ENCODE measurements at regions not wholly inside any gene's neighbourhood (a gene's known extent, or its start where the extent isn't known, plus 50 kb on each side); places are given as distances from the start of the nearest gene placed in this dataset.

GRCh38 chr10:84685047-84685660, 356.8 kb downstream of the CCSER2 start:
- Histone ChIP-seq H3K9ac (no peak overlapping the region), H3K4me2 (no peak overlapping the region), H3K4me1 (no peaks in the 10 kb centered on the region), H3K36me3 (no peaks in the 10 kb centered on the region), H3K9me3 (replicated peaks in 1 of 11) (peaks cover 11 to 21% (median 14%) of the 10 kb centered on the region in 11 experiments; a peak in 19 of 22 replicates), H4K20me1 (no peaks in the 10 kb centered on the region), H3K27ac (no peak overlapping the region), H3K4me3 (no peak overlapping the region), H3K27me3 (no peaks in the 10 kb centered on the region)
- no peak for TF ChIP-seq Cebpa-rat (IDR thresholded peaks at IDR 0.05)

- H3K27ac ChIP-seq: no peak overlapping the region
- H3K9me3 ChIP-seq (replicated peaks in 1 of 11): peaks cover 12 to 25% (median 18%) of the 10 kb centered on the region in 11 experiments
- H3K4me1 ChIP-seq: no peaks in the 10 kb centered on the region
- no peak overlapping the region for H3K4me2 ChIP-seq
- H4K20me1 ChIP-seq: no peaks in the 10 kb centered on the region
- H3K36me3 ChIP-seq: 0 out of 22 replicates have a peak, but pooled peaks cover 0 to 3% (median 0%) of the 10 kb centered on the region in 11 experiments
- H3K4me3 ChIP-seq: no peak overlapping the region
- H3K27me3 ChIP-seq: no peaks in the 10 kb centered on the region
- TF ChIP-seq Cebpa-rat (IDR thresholded peaks at IDR 0.05): no peak
- H3K9ac ChIP-seq: no peak overlapping the region
Observed at GRCh38 chr10:84693006-84693405, 364.6 kb downstream of the CCSER2 start.

GRCh38 chr10:84695902-84696301, 367.5 kb downstream of the CCSER2 start:
- Histone ChIP-seq H4K20me1 (no peaks in the 10 kb centered on the region), H3K36me3 (0 out of 22 replicates have a peak, but pooled peaks cover 0 to 3% (median 0%) of the 10 kb centered on the region in 11 experiments), H3K27me3 (no peaks in the 10 kb centered on the region), H3K4me1 (no peaks in the 10 kb centered on the region), H3K27ac (no peak overlapping the region), H3K4me3 (no peak overlapping the region), H3K9me3 (replicated peaks in 1 of 11) (peaks cover 12 to 25% (median 18%) of the 10 kb centered on the region in 11 experiments), H3K9ac (no peak overlapping the region), H3K4me2 (no peak overlapping the region)
- TF ChIP-seq Cebpa-rat (IDR thresholded peaks at IDR 0.05): no peak

- no peak overlapping the region for H3K4me2 ChIP-seq
- TF ChIP-seq Cebpa-rat (IDR thresholded peaks at IDR 0.05): no peak
- H3K4me1 ChIP-seq: no peaks in the 10 kb centered on the region
- H3K27ac ChIP-seq: no peak overlapping the region
- H3K9ac ChIP-seq: no peak overlapping the region
- peaks cover 12 to 25% (median 18%) of the 10 kb centered on the region in 11 experiments for H3K9me3 ChIP-seq (replicated peaks in 1 of 11)
- H4K20me1 ChIP-seq: no peaks in the 10 kb centered on the region
- H3K4me3 ChIP-seq: no peak overlapping the region
- no peaks in the 10 kb centered on the region for H3K27me3 ChIP-seq
- H3K36me3 ChIP-seq: 0 out of 22 replicates have a peak, but pooled peaks cover 0 to 3% (median 0%) of the 10 kb centered on the region in 11 experiments
Observed at GRCh38 chr10:84696610-84697009, 368.2 kb downstream of the CCSER2 start.

GRCh38 chr10:84698989-84699388, 370.6 kb downstream of the CCSER2 start:
- Histone ChIP-seq H3K27ac (no peak overlapping the region), H4K20me1 (no peaks in the 10 kb centered on the region), H3K9me3 (replicated peaks in 1 of 11) (peaks cover 0 to 1% (median under 1%) of the 10 kb centered on the region in 11 experiments; a peak in 6 of 22 replicates), H3K9ac (no peak overlapping the region), H3K4me2 (no peak overlapping the region), H3K36me3 (no peaks in the 10 kb centered on the region), H3K4me3 (no peak overlapping the region), H3K4me1 (peaks cover 0 to 13% (median 10%) of the 10 kb centered on the region in 10 experiments; a peak in 15 of 20 replicates), H3K27me3 (no peaks in the 10 kb centered on the region)
- no peak for TF ChIP-seq Cebpa-rat (IDR thresholded peaks at IDR 0.05)

GRCh38 chr10:84700668-84701369, 372.4 kb downstream of the CCSER2 start:
- Histone ChIP-seq H3K9me3 (replicated peaks in 1 of 11) (no peaks in the 10 kb centered on the region), H3K4me1 (peaks cover 0 to 28% (median 23%) of the 10 kb centered on the region in 10 experiments; a peak in 15 of 20 replicates), H3K4me3 (no peak overlapping the region), H3K4me2 (no peak overlapping the region), H3K27ac (no peak overlapping the region), H4K20me1 (no peaks in the 10 kb centered on the region), H3K36me3 (no peaks in the 10 kb centered on the region), H3K9ac (no peak overlapping the region), H3K27me3 (no peaks in the 10 kb centered on the region)
- no peak for TF ChIP-seq Cebpa-rat (IDR thresholded peaks at IDR 0.05)

- no peaks in the 10 kb centered on the region for H3K9me3 ChIP-seq (replicated peaks in 1 of 11)
- H3K27ac ChIP-seq: no peak overlapping the region
- H3K36me3 ChIP-seq: no peaks in the 10 kb centered on the region
- H3K27me3 ChIP-seq: no peaks in the 10 kb centered on the region
- no peak overlapping the region for H3K4me3 ChIP-seq
- H3K9ac ChIP-seq: no peak overlapping the region
- H3K4me1 ChIP-seq: peaks cover 0 to 28% (median 23%) of the 10 kb centered on the region in 10 experiments; a peak in 15 of 20 replicates
- H3K4me2 ChIP-seq: no peak overlapping the region
- no peak for TF ChIP-seq Cebpa-rat (IDR thresholded peaks at IDR 0.05)
- no peaks in the 10 kb centered on the region for H4K20me1 ChIP-seq
Observed at GRCh38 chr10:84701370-84701720, 373.0 kb downstream of the CCSER2 start.

- Histone ChIP-seq H3K4me2 (peak overlapping the region in 8 of 11 experiments; percentile 12 to 69 (median 52); a peak in 18 of 22 replicates), H3K27me3 (no peaks in the 10 kb centered on the region), H3K36me3 (no peaks in the 10 kb centered on the region), H3K27ac (0 out of 22 replicates have a peak overlapping the region, but pooled peaks of 1 of the 11 experiments have one; percentile 6), H3K9ac (no peak overlapping the region), H3K4me3 (no peak overlapping the region), H3K4me1 (peaks cover 0 to 28% (median 23%) of the 10 kb centered on the region in 10 experiments; a peak in 15 of 20 replicates), H3K9me3 (replicated peaks in 1 of 11) (no peaks in the 10 kb centered on the region; a peak in 1 of 22 replicates), H4K20me1 (no peaks in the 10 kb centered on the region)
- TF ChIP-seq Cebpa-rat (IDR thresholded peaks at IDR 0.05): no peak
Observed at GRCh38 chr10:84704101-84704500, 375.7 kb downstream of the CCSER2 start.

GRCh38 chr10:84706431-84706830, 378.0 kb downstream of the CCSER2 start:
- Histone ChIP-seq H3K36me3 (no peaks in the 10 kb centered on the region), H3K4me1 (peaks cover 0 to 28% (median 23%) of the 10 kb centered on the region in 10 experiments; a peak in 16 of 20 replicates), H4K20me1 (no peaks in the 10 kb centered on the region), H3K4me3 (no peak overlapping the region), H3K27ac (no peak overlapping the region), H3K9ac (no peak overlapping the region), H3K4me2 (no peak overlapping the region; a peak in 1 of 22 replicates), H3K27me3 (no peaks in the 10 kb centered on the region), H3K9me3 (replicated peaks in 1 of 11) (no peaks in the 10 kb centered on the region; a peak in 1 of 22 replicates)
- no peak for TF ChIP-seq Cebpa-rat (IDR thresholded peaks at IDR 0.05)

All from BLaER1 treated with 17β-estradiol and CSF1 and Interleukin-3, amounts not matched to agents 10 nM and 100 nM (cell line).